ENCODE measurements at regions not wholly inside any gene's neighbourhood (a gene's known extent, or its start where the extent isn't known, plus 50 kb on each side); places are given as distances from the start of the nearest gene placed in this dataset.

GRCh38 chr3:25964141-25964540 is 174.3 kb downstream of the OXSM start:
- Histone ChIP-seq H3K27me3 (no peaks in the 10 kb centered on the region), H3K4me3 (no peak overlapping the region), H2AFZ (replicated peaks) (no peak overlapping the region), H3K79me2 (ENCODE audit: low read depth) (no peaks in the 10 kb centered on the region), H3K36me3 (no peaks in the 10 kb centered on the region), H3F3A (ENCODE audit: low read depth) (no peaks in the 10 kb centered on the region), H3K4me2 (no peak overlapping the region), H3K27ac (no peak overlapping the region), H3K9me3 (ENCODE audit: low read depth) (no peaks in the 10 kb centered on the region), H3K9ac (no peak overlapping the region), H4K20me1 (ENCODE audit: low read depth) (no peaks in the 10 kb centered on the region), H3K4me1 (peaks cover 4% of the 10 kb centered on the region)
- no peaks in the 10 kb centered on the region for H3K9me3 Mint-ChIP-seq
- DNase-seq (ENCODE audit: low spot score), result no peak
- no peaks in the 10 kb centered on the region for H3K36me3 Mint-ChIP-seq
- no peaks in the 10 kb centered on the region for H3K27me3 Mint-ChIP-seq (ENCODE audit: insufficient read depth, low read depth)
- H3K27ac Mint-ChIP-seq, result no peak overlapping the region
- no peak overlapping the region for H3K4me3 Mint-ChIP-seq
- no peaks in the 10 kb centered on the region for H3K4me1 Mint-ChIP-seq
- no peak for TF ChIP-seq CTCF (IDR thresholded peaks at IDR 0.05)
- no peak for TF ChIP-seq EZH2phosphoT487 (IDR thresholded peaks at IDR 0.05)
- TF ChIP-seq EZH2 (IDR thresholded peaks at IDR 0.05), result no peak

GRCh38 chr3:25967385-25967784 is 177.5 kb downstream of the OXSM start:
- H3K27ac Mint-ChIP-seq, result no peak overlapping the region
- no peaks in the 10 kb centered on the region for H3K4me1 Mint-ChIP-seq
- H3K9me3 Mint-ChIP-seq, result no peaks in the 10 kb centered on the region
- H3K27me3 ChIP-seq, result no peaks in the 10 kb centered on the region
- H3K36me3 ChIP-seq, result no peaks in the 10 kb centered on the region
- no peaks in the 10 kb centered on the region for H3K9me3 ChIP-seq (ENCODE audit: low read depth)
- H3K79me2 ChIP-seq (ENCODE audit: low read depth), result no peaks in the 10 kb centered on the region
- no peaks in the 10 kb centered on the region for H3K27me3 Mint-ChIP-seq (ENCODE audit: insufficient read depth, low read depth)
- H4K20me1 ChIP-seq (ENCODE audit: low read depth), result no peaks in the 10 kb centered on the region
- no peak overlapping the region for H2AFZ ChIP-seq (replicated peaks)
- TF ChIP-seq EZH2 (IDR thresholded peaks at IDR 0.05) (no peak), EZH2phosphoT487 (IDR thresholded peaks at IDR 0.05) (no peak), CTCF (IDR thresholded peaks at IDR 0.05) (no peak)
- DNase-seq (ENCODE audit: low spot score), result no peak
- H3K27ac ChIP-seq, result no peak overlapping the region
- H3K4me1 ChIP-seq, result no peaks in the 10 kb centered on the region
- no peaks in the 10 kb centered on the region for H3K36me3 Mint-ChIP-seq
- no peak overlapping the region for H3K4me3 Mint-ChIP-seq
- H3K4me2 ChIP-seq, result no peak overlapping the region
- H3F3A ChIP-seq (ENCODE audit: low read depth), result no peaks in the 10 kb centered on the region
- no peak overlapping the region for H3K9ac ChIP-seq
- no peak overlapping the region for H3K4me3 ChIP-seq

- Mint-ChIP-seq H3K36me3 (no peaks in the 10 kb centered on the region), H3K4me1 (no peaks in the 10 kb centered on the region), H3K27ac (no peak overlapping the region), H3K27me3 (ENCODE audit: insufficient read depth, low read depth) (no peaks in the 10 kb centered on the region), H3K9me3 (no peaks in the 10 kb centered on the region), H3K4me3 (no peak overlapping the region)
- Histone ChIP-seq H3K4me3 (no peak overlapping the region), H3K79me2 (ENCODE audit: low read depth) (no peaks in the 10 kb centered on the region), H3F3A (ENCODE audit: low read depth) (no peaks in the 10 kb centered on the region), H2AFZ (replicated peaks) (no peak overlapping the region), H3K9ac (no peak overlapping the region), H3K4me1 (no peaks in the 10 kb centered on the region), H3K27me3 (no peaks in the 10 kb centered on the region), H3K27ac (no peak overlapping the region), H3K36me3 (no peaks in the 10 kb centered on the region), H4K20me1 (ENCODE audit: low read depth) (no peaks in the 10 kb centered on the region), H3K4me2 (no peak overlapping the region), H3K9me3 (ENCODE audit: low read depth) (no peaks in the 10 kb centered on the region)
- no peak for TF ChIP-seq EZH2 (IDR thresholded peaks at IDR 0.05)
- TF ChIP-seq CTCF (IDR thresholded peaks at IDR 0.05), result no peak
- TF ChIP-seq EZH2phosphoT487 (IDR thresholded peaks at IDR 0.05), result no peak
- DNase-seq (ENCODE audit: low spot score), result no peak
These were observed 181.8 kb downstream of the OXSM start for GRCh38 chr3:25971736-25972135.

- Mint-ChIP-seq H3K36me3 (no peaks in the 10 kb centered on the region), H3K27ac (no peak overlapping the region), H3K4me1 (no peaks in the 10 kb centered on the region), H3K9me3 (no peaks in the 10 kb centered on the region), H3K27me3 (ENCODE audit: insufficient read depth, low read depth) (no peaks in the 10 kb centered on the region), H3K4me3 (no peak overlapping the region)
- H3K9me3 ChIP-seq (ENCODE audit: low read depth), result no peaks in the 10 kb centered on the region
- DNase-seq (ENCODE audit: low spot score), result no peak
- no peak overlapping the region for H3K4me3 ChIP-seq
- H3K4me1 ChIP-seq, result no peaks in the 10 kb centered on the region
- H4K20me1 ChIP-seq (ENCODE audit: low read depth), result no peaks in the 10 kb centered on the region
- no peaks in the 10 kb centered on the region for H3K79me2 ChIP-seq (ENCODE audit: low read depth)
- no peak overlapping the region for H3K27ac ChIP-seq
- no peaks in the 10 kb centered on the region for H3K27me3 ChIP-seq
- no peaks in the 10 kb centered on the region for H3F3A ChIP-seq (ENCODE audit: low read depth)
- H3K9ac ChIP-seq, result no peak overlapping the region
- H2AFZ ChIP-seq (replicated peaks), result no peak overlapping the region
- TF ChIP-seq EZH2phosphoT487 (IDR thresholded peaks at IDR 0.05), result no peak
- no peaks in the 10 kb centered on the region for H3K36me3 ChIP-seq
- H3K4me2 ChIP-seq, result no peak overlapping the region
These were observed 183.2 kb downstream of the OXSM start for GRCh38 chr3:25973122-25973521.
